DND-41 (cell line): ENCODE measurements at regions not wholly inside any gene's neighbourhood (a gene's known extent, or its start where the extent isn't known, plus 50 kb on each side); places are given as distances from the start of the nearest gene placed in this dataset.

ENCODE experiments used
- ATAC-seq: fragments of 200-7000 bp; cut with Tn5 transposase; 3 replicates; pipeline ENCODE4 v1.9.1; 2021; ENCODE audit warnings: low read depth; ENCODE audit not compliant: insufficient read depth
- DNase-seq: peaks from one replicate; pipeline ENCODE4 v3.0.0-alpha.2; 2020
- H2AFZ ChIP-seq: 2 replicates; pipeline ENCODE4 v1.6.0; 2012; ENCODE audit warnings: low read depth, low read length
- H3K27ac ChIP-seq: 2 replicates; pipeline ENCODE4 v1.5.1; 2012; ENCODE audit warnings: low read length, inconsistent platforms
- H3K27me3 ChIP-seq: fragments of 200-600 bp; sonication (generic); 2 replicates; pipeline ENCODE4 v1.6.0; 2012; ENCODE audit warnings: low read length, mild to moderate bottlenecking, inconsistent platforms; ENCODE audit not compliant: insufficient read depth, poor library complexity
- H3K36me3 ChIP-seq: 2 replicates; pipeline ENCODE4 v1.5.1; 2012; ENCODE audit warnings: low read length, inconsistent platforms; ENCODE audit not compliant: insufficient read depth
- H3K4me1 ChIP-seq: 2 replicates; pipeline ENCODE4 v1.5.1; 2012; ENCODE audit warnings: mild to moderate bottlenecking, low read length; ENCODE audit not compliant: insufficient read depth
- H3K4me2 ChIP-seq: 2 replicates; pipeline ENCODE4 v1.6.0; 2012; ENCODE audit warnings: mild to moderate bottlenecking, moderate library complexity, low read length, inconsistent platforms; ENCODE audit not compliant: insufficient read depth
- H3K4me3 ChIP-seq, 2 experiments: fragments of 200-600 bp in 1 of 2; shearing (Covaris generic) in 1 of 2; 2 replicates each; pipeline ENCODE4 v1.5.1; 2012 to 2016; ENCODE audit warnings: inconsistent platforms in 2 of 2, low read length in 2 of 2, mild to moderate bottlenecking in 2 of 2, low read depth in 1 of 2, moderate library complexity in 1 of 2
- H3K79me2 ChIP-seq: 2 replicates; pipeline ENCODE4 v1.6.0; 2012; ENCODE audit warnings: low read length, inconsistent platforms; ENCODE audit not compliant: insufficient read depth
- H3K9ac ChIP-seq: 2 replicates; pipeline ENCODE4 v1.6.0; 2012; ENCODE audit warnings: low read depth, mild to moderate bottlenecking, inconsistent platforms, low read length, moderate library complexity
- H3K9me3 ChIP-seq: 2 replicates; pipeline ENCODE4 v1.5.1; 2012; ENCODE audit warnings: low read length, moderate library complexity, mild to moderate bottlenecking, inconsistent platforms; ENCODE audit not compliant: insufficient read depth, severe bottlenecking
- H4K20me1 ChIP-seq: 2 replicates; pipeline ENCODE4 v1.6.0; 2012; ENCODE audit warnings: low read length; ENCODE audit not compliant: insufficient read depth
- CTCF ChIP-seq: IDR thresholded peaks from 2 replicates; pipeline ENCODE4 v1.5.1; 2012; ENCODE audit warnings: borderline replicate concordance, low read length, moderate library complexity, mild to moderate bottlenecking; ENCODE audit not compliant: poor library complexity, severe bottlenecking; ENCODE audit errors: extremely low read depth
- EZH2 ChIP-seq: IDR thresholded peaks from 3 replicates; pipeline ENCODE4 v1.6.1; 2012; ENCODE audit warnings: borderline replicate concordance, low read depth, mild to moderate bottlenecking, moderate library complexity, low read length, inconsistent platforms; ENCODE audit not compliant: severe bottlenecking

- H3K9me3 ChIP-seq = no peaks in the 10 kb centered on the region
- H3K9ac ChIP-seq = no peak overlapping the region
- H3K4me2 ChIP-seq = no peak overlapping the region
- no peak overlapping the region for H2AFZ ChIP-seq
- ATAC-seq (no peak), DNase-seq (no peak)
- TF ChIP-seq CTCF (no peak), EZH2 (no peak)
- no peaks in the 10 kb centered on the region for H3K27me3 ChIP-seq
- H3K79me2 ChIP-seq = no peaks in the 10 kb centered on the region
- H3K4me3 ChIP-seq = no peak overlapping the region
- no peaks in the 10 kb centered on the region for H3K4me1 ChIP-seq
- no peaks in the 10 kb centered on the region for H3K36me3 ChIP-seq
- no peaks in the 10 kb centered on the region for H4K20me1 ChIP-seq
- H3K27ac ChIP-seq = no peak overlapping the region
Observed at GRCh38 chr2:225104321-225104720, 62.1 kb upstream of the DOCK10 start.

- no peak for TF ChIP-seq EZH2
- TF ChIP-seq CTCF = no peak
- H3K9me3 ChIP-seq = no peaks in the 10 kb centered on the region
- no peak overlapping the region for H2AFZ ChIP-seq
- no peaks in the 10 kb centered on the region for H3K36me3 ChIP-seq
- ATAC-seq (no peak), DNase-seq (no peak)
- no peaks in the 10 kb centered on the region for H3K79me2 ChIP-seq
- H3K4me1 ChIP-seq = no peaks in the 10 kb centered on the region
- H3K27ac ChIP-seq = no peak overlapping the region
- no peak overlapping the region for H3K4me2 ChIP-seq
- H3K9ac ChIP-seq = no peak overlapping the region
- no peak overlapping the region for H3K4me3 ChIP-seq
- H3K27me3 ChIP-seq = no peaks in the 10 kb centered on the region
- H4K20me1 ChIP-seq = no peaks in the 10 kb centered on the region
Observed at GRCh38 chr2:225103737-225104141, 61.5 kb upstream of the DOCK10 start.

- Histone ChIP-seq H3K4me1 (no peaks in the 10 kb centered on the region), H3K9ac (no peak overlapping the region), H3K4me3 (no peak overlapping the region), H3K79me2 (no peaks in the 10 kb centered on the region), H3K36me3 (no peaks in the 10 kb centered on the region), H3K27ac (no peak overlapping the region), H3K27me3 (no peaks in the 10 kb centered on the region), H4K20me1 (no peaks in the 10 kb centered on the region), H3K9me3 (no peaks in the 10 kb centered on the region), H2AFZ (no peak overlapping the region), H3K4me2 (no peak overlapping the region)
- no peak for DNase-seq
- TF ChIP-seq CTCF (no peak), EZH2 (no peak)
- no peak for ATAC-seq
Observed at GRCh38 chr2:225100856-225101294, 58.6 kb upstream of the DOCK10 start.

GRCh38 chr2:225100269-225100668 is 58.0 kb upstream of the DOCK10 start:
- no peak overlapping the region for H2AFZ ChIP-seq
- H4K20me1 ChIP-seq = no peaks in the 10 kb centered on the region
- H3K9ac ChIP-seq = no peak overlapping the region
- no peak for TF ChIP-seq CTCF
- no peak for TF ChIP-seq EZH2
- DNase-seq (no peak), ATAC-seq (no peak)
- H3K79me2 ChIP-seq = no peaks in the 10 kb centered on the region
- H3K9me3 ChIP-seq = no peaks in the 10 kb centered on the region
- no peaks in the 10 kb centered on the region for H3K27me3 ChIP-seq
- H3K27ac ChIP-seq = no peak overlapping the region
- no peak overlapping the region for H3K4me3 ChIP-seq
- H3K36me3 ChIP-seq = no peaks in the 10 kb centered on the region
- no peak overlapping the region for H3K4me2 ChIP-seq
- H3K4me1 ChIP-seq = no peaks in the 10 kb centered on the region
